H1 (cell line): ENCODE measurements at regions not wholly inside any gene's neighbourhood (a gene's known extent, or its start where the extent isn't known, plus 50 kb on each side); places are given as distances from the start of the nearest gene placed in this dataset.
A peak's percentile ranks its signal among the peaks of the same experiment; 100 is the strongest.

ENCODE experiments used
- CTCF ChIA-PET: fragments of 300-600 bp; sonication (Branson Sonifier 250); formaldehyde crosslinking; loops from one replicate; lab custom pipeline; 2021; ENCODE audit not compliant: partially characterized antibody; lab: Charles Lee
- POLR2A ChIA-PET: fragments of 300-600 bp; sonication (Branson Sonifier 250); formaldehyde crosslinking; loops from one replicate; lab custom pipeline; 2021; ENCODE audit warnings: inconsistent platforms; ENCODE audit not compliant: partially characterized antibody; lab: Charles Lee
- DNase-seq, 2 experiments: peaks; one replicate each; pipeline versions ENCODE4 v3.0.0 to v3.0.0-alpha.2; 2010 to 2022; ENCODE audit warnings: low spot score in 2 of 2, low read depth in 1 of 2, mixed read lengths in 1 of 2
- FAIRE-seq: peaks from 2 replicates; lab custom pipeline; 2011; peaks lifted over from hg19 to GRCh38; lab: Jason Lieb, UNC
- H2AFZ ChIP-seq: 2 replicates; pipeline ENCODE4 v1.8.1; 2012; ENCODE audit warnings: low read length, inconsistent platforms
- H2AK5ac ChIP-seq: 2 replicates; pipeline ENCODE4 v1.6.1; 2013; ENCODE audit warnings: low read depth, low read length
- H2BK120ac ChIP-seq: replicated peaks from 2 replicates; pipeline ENCODE3; 2013; ENCODE audit warnings: low read depth, low read length, inconsistent platforms
- H2BK12ac ChIP-seq: 2 replicates; pipeline ENCODE4 v1.6.1; 2013; ENCODE audit warnings: low read depth, low read length
- H2BK15ac ChIP-seq: 2 replicates; pipeline ENCODE4 v1.6.1; 2013; ENCODE audit warnings: low read length
- H2BK20ac ChIP-seq: 2 replicates; pipeline ENCODE4 v1.6.1; 2013; ENCODE audit warnings: low read length
- H2BK5ac ChIP-seq: 2 replicates; pipeline ENCODE4 v1.6.1; 2013; ENCODE audit warnings: low read depth, low read length
- H3K14ac ChIP-seq: 2 replicates; pipeline ENCODE4 v1.6.1; 2013; ENCODE audit warnings: inconsistent platforms; ENCODE audit not compliant: insufficient read length
- H3K18ac ChIP-seq: 2 replicates; pipeline ENCODE4 v1.6.1; 2013; ENCODE audit warnings: low read length; ENCODE audit errors: extremely low read depth
- H3K23ac ChIP-seq: 2 replicates; pipeline ENCODE4 v1.6.1; 2013; ENCODE audit warnings: inconsistent platforms; ENCODE audit not compliant: insufficient read length
- H3K23me2 ChIP-seq: 2 replicates; pipeline ENCODE4 v1.6.1; 2013; ENCODE audit warnings: low read depth, low read length
- H3K27ac ChIP-seq: 2 replicates; pipeline ENCODE4 v1.6.1; 2011; ENCODE audit warnings: low read depth, low read length, inconsistent platforms
- H3K27me3 ChIP-seq, 4 experiments: replicated peaks in 1 of 4; 1 replicate in 1 of 4; 2 replicates in 3 of 4; pipeline versions ENCODE4 v1.6.1 to v1.8.1; 2011 to 2013; ENCODE audit warnings: low read length in 3 of 4, mild to moderate bottlenecking in 3 of 4, inconsistent platforms in 2 of 4, mixed read lengths in 2 of 4, moderate library complexity in 1 of 4; ENCODE audit not compliant: control insufficient read depth in 3 of 4, insufficient read depth in 3 of 4; ENCODE audit errors: extremely low read depth in 1 of 4
- H3K36me3 ChIP-seq, 4 experiments: 2 replicates each; pipeline versions ENCODE4 v1.6.1 to v1.8.1; 2011 to 2013; ENCODE audit warnings: mild to moderate bottlenecking in 4 of 4, low read length in 3 of 4, moderate library complexity in 2 of 4, control low read depth in 1 of 4, inconsistent platforms in 1 of 4; ENCODE audit not compliant: insufficient read depth in 4 of 4, control insufficient read depth in 2 of 4
- H3K4ac ChIP-seq: replicated peaks from 2 replicates; pipeline ENCODE3; 2013; ENCODE audit warnings: low read length, low read depth, mixed read lengths, inconsistent platforms; ENCODE audit not compliant: insufficient read length
- H3K4me1 ChIP-seq, 4 experiments: replicated peaks in 1 of 4; 1 replicate in 1 of 4; 2 replicates in 3 of 4; pipeline versions ENCODE4 v1.6.1 to v1.8.1; 2011 to 2013; ENCODE audit warnings: low read length in 3 of 4, inconsistent platforms in 2 of 4, mixed read lengths in 1 of 4; ENCODE audit not compliant: insufficient read depth in 4 of 4, control insufficient read depth in 3 of 4
- H3K4me2 ChIP-seq, 2 experiments: 2 replicates each; pipeline versions ENCODE4 v1.6.1 to v1.8.1; 2011 to 2013; ENCODE audit warnings: low read depth in 2 of 2, low read length in 2 of 2, control low read depth in 1 of 2, inconsistent platforms in 1 of 2, mild to moderate bottlenecking in 1 of 2; ENCODE audit not compliant: insufficient read depth in 1 of 2
- H3K4me3 ChIP-seq, 4 experiments: fragments of 200-600, 300-600 bp in 1 of 4; sonication (generic), shearing (Covaris generic), sonication (Bioruptor Twin) in 1 of 4; 2 replicates each; pipeline versions ENCODE4 v1.5.1 to v1.8.1; 2011 to 2016; ENCODE audit warnings: low read length in 4 of 4, low read depth in 3 of 4, control low read depth in 2 of 4, inconsistent platforms in 2 of 4, mild to moderate bottlenecking in 2 of 4, mixed read lengths in 1 of 4, moderate library complexity in 1 of 4; ENCODE audit not compliant: insufficient read depth in 2 of 4; ENCODE audit errors: extremely low read depth in 1 of 4
- H3K56ac ChIP-seq: replicated peaks from 2 replicates; pipeline ENCODE3; 2013; ENCODE audit warnings: low read depth, mild to moderate bottlenecking, mixed read lengths, low read length, inconsistent platforms; ENCODE audit not compliant: insufficient read length
- H3K79me1 ChIP-seq: 2 replicates; pipeline ENCODE4 v1.6.1; 2013; ENCODE audit warnings: low read depth, low read length, control low read depth
- H3K79me2 ChIP-seq, 2 experiments: 2 replicates each; pipeline versions ENCODE4 v1.6.1 to v1.8.1; 2012 to 2013; ENCODE audit warnings: low read length in 2 of 2, mild to moderate bottlenecking in 2 of 2, inconsistent platforms in 1 of 2; ENCODE audit not compliant: insufficient read depth in 2 of 2, control insufficient read depth in 1 of 2
- H3K9ac ChIP-seq, 4 experiments: replicated peaks in 1 of 4; 1 replicate in 1 of 4; 2 replicates in 3 of 4; pipeline versions ENCODE4 v1.6.1 to v1.8.1; 2011 to 2013; ENCODE audit warnings: low read depth in 3 of 4, low read length in 3 of 4, control low read depth in 2 of 4, mild to moderate bottlenecking in 2 of 4, moderate library complexity in 2 of 4, inconsistent platforms in 1 of 4; ENCODE audit errors: extremely low read depth in 1 of 4
- H3K9me3 ChIP-seq, 2 experiments: 2 replicates each; pipeline versions ENCODE4 v1.6.1 to v1.8.1; 2012 to 2013; ENCODE audit warnings: mild to moderate bottlenecking in 2 of 2, moderate library complexity in 2 of 2, control low read depth in 1 of 2, inconsistent platforms in 1 of 2, low read depth in 1 of 2, low read length in 1 of 2, mixed read lengths in 1 of 2; ENCODE audit not compliant: insufficient read depth in 2 of 2
- H4K20me1 ChIP-seq, 2 experiments: replicated peaks in 1 of 2; 2 replicates each; pipeline versions ENCODE3 to v1.8.1; 2011 to 2013; ENCODE audit warnings: inconsistent platforms in 2 of 2, low read length in 2 of 2, mild to moderate bottlenecking in 1 of 2; ENCODE audit not compliant: insufficient read depth in 2 of 2, control insufficient read depth in 1 of 2
- H4K5ac ChIP-seq: 2 replicates; pipeline ENCODE4 v1.6.1; 2013; ENCODE audit warnings: low read length, low read depth, mixed read lengths, inconsistent platforms; ENCODE audit not compliant: insufficient read length
- H4K8ac ChIP-seq: 2 replicates; pipeline ENCODE4 v1.8.0; 2013; ENCODE audit warnings: mild to moderate bottlenecking, moderate library complexity, low read length, inconsistent platforms; ENCODE audit not compliant: insufficient read depth; ENCODE audit errors: extremely low read depth
- H4K91ac ChIP-seq: replicated peaks from 2 replicates; pipeline ENCODE3; 2013; ENCODE audit warnings: low read length, mixed read lengths, inconsistent platforms; ENCODE audit not compliant: insufficient read length
- TEAD4 ChIP-seq: IDR thresholded peaks from 2 replicates; pipeline ENCODE4 v1.6.1; 2012; ENCODE audit warnings: low read depth, low read length, inconsistent platforms, mixed read lengths
- WGBS, 2 experiments: shearing (Covaris generic) in 1 of 2; methylation state at CpG; one replicate each; pipeline versions ENCODE4 v1.1.6 to v1.1.7; 2013 to 2015; ENCODE audit warnings: low lambda C conversion rate in 2 of 2, mixed read lengths in 2 of 2, inconsistent platforms in 1 of 2, low coverage in 1 of 2, missing lambda C conversion rate in 1 of 2; ENCODE audit not compliant: insufficient replicate concordance in 2 of 2, insufficient coverage in 1 of 2, insufficient read length in 1 of 2; ENCODE audit errors: extremely low coverage in 1 of 2, missing lambda C conversion rate in 1 of 2; 5-methylcytosine and 5-hydroxymethylcytosine counted together

DNA sequence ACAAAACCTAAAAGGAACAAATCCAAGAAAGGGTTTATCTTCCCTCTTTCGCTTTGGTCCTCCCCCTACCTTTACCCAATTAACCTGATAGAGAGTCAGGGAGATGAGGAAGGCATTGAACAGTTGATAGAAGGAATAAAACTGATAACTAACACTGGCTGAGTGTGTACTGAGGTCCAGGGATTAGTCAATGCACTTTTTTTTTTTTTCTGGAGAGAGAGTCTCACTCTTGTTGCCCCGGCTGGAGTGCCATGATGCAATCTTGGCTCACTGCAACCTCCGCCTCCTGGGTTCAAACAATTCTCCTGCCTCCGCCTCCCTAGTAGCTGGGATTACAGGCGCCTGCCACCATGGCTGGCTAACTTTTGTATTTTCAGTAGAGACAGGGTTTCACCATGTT, 250.2 kb upstream of the CWC22 start:
- peak overlapping the region; percentile 48 for H2AFZ ChIP-seq
- no peak overlapping the region for H2AK5ac ChIP-seq
- H3K4me3 ChIP-seq = no peak overlapping the region
- no peak overlapping the region for H3K9ac ChIP-seq
- no peaks in the 10 kb centered on the region for H3K79me2 ChIP-seq
- no peak overlapping the region for H3K56ac ChIP-seq
- POLR2A ChIA-PET = no interaction called here
- H3K9me3 ChIP-seq = no peaks in the 10 kb centered on the region
- FAIRE-seq (no peak), DNase-seq (no peak)
- H2BK20ac ChIP-seq = no peak overlapping the region
- no peak overlapping the region for H3K18ac ChIP-seq
- no peak overlapping the region for H2BK15ac ChIP-seq
- H2BK120ac ChIP-seq = no peak overlapping the region
- H2BK5ac ChIP-seq = no peak overlapping the region
- H3K27ac ChIP-seq = no peak overlapping the region
- H3K27me3 ChIP-seq = no peaks in the 10 kb centered on the region
- no peaks in the 10 kb centered on the region for H3K79me1 ChIP-seq
- peaks cover 1% of the 10 kb centered on the region; the same call in 1 of the 2 replicates for H3K23me2 ChIP-seq
- no peak overlapping the region for H3K23ac ChIP-seq
- no peak overlapping the region for H3K4ac ChIP-seq
- H3K4me2 ChIP-seq = no peak overlapping the region
- H4K8ac ChIP-seq = no peak overlapping the region
- no peak overlapping the region for H4K5ac ChIP-seq
- no peaks in the 10 kb centered on the region for H3K36me3 ChIP-seq
- CTCF ChIA-PET = interaction anchor here (0.6 to 1.4 kb wide), 4 partner anchors 16 to 801 kb away, joined by 3 to 4 read pairs (median 3); no protein-coding TSS in a partner anchor
- no peaks in the 10 kb centered on the region for H4K20me1 ChIP-seq
- no peak overlapping the region for H4K91ac ChIP-seq
- no peak overlapping the region for H2BK12ac ChIP-seq
- 87% methylated on average over 5 of the region's 5 CpGs; no CpG with 5 or more reads in 1 of the 2 experiments for WGBS, 2 experiments
- H3K4me1 ChIP-seq = no peaks in the 10 kb centered on the region; a peak in 1 of 7 replicates
- no peak overlapping the region for H3K14ac ChIP-seq
- no peak for TF ChIP-seq TEAD4
